Superior temporal gyrus (tissue), 1 donor: ENCODE measurements at regions not wholly inside any gene's neighbourhood (a gene's known extent, or its start where the extent isn't known, plus 50 kb on each side); places are given as distances from the start of the nearest gene placed in this dataset.

Source experiments
- DNase-seq: peaks from one replicate; pipeline ENCODE4 v3.0.0-alpha.2; 2016; ENCODE audit errors: extremely low spot score

DNA sequence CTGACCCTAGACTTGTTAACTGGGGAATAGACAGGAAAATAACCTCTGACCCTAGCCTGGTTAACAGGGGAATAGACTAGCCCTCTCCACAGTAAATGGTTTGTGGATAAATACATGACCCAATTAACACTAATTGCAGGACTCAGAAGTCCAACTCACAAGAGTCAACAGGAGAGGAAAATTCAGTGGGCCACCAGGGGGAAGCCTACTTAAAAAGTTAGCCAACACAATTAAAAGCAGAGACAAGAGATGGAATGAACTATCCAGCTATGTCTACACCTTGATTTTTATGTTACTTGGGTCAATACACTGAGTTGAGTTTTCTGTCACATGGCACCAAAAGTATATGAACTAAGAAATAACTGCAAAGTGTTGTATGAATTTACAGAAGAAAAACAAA is 158.8 kb upstream of the SLC39A10 start:
- no peak for DNase-seq

- no peak for DNase-seq
Measured at GRCh38 chr2:195496991-195497390, 160.0 kb upstream of the SLC39A10 start.

DNA sequence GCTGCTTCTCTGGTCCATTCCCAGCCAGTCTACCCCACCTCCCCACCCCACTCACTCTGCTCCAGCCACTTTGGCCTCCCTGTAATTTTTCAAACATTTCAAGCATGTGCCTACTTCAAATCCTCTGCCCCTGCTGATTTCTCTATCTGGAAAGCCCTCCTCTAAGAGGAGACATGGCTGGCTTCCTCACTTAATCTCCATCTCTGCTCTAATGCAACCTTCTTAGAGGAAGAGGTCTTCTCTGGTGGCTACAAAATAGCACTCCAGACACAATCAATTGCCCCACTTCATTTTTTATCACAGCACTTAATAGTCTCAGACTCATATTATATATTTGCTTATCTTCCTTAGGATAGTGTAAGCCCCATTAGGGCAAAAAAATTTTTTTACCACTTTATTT is 161.1 kb upstream of the SLC39A10 start:
- DNase-seq = no peak

DNA sequence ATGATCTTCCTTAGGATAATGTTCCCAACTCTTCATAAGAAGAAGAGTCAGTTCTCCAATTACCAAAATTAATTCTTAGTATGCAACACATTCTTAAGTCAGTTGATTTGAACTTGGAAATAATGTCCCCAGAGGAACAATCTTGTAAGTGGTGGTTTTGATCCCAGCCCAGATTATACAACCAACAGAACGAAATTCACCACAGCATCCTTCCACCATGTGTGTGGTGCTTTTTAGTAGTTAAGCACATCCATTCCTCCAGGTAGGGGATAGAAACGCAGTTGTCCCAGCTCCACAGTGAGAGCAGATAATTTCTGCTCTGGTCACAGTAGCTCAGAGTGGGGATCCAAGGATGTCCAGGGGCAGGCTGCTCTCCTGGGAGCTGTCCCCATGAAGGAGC is 161.7 kb upstream of the SLC39A10 start:
- DNase-seq = no peak

GRCh38 chr2:195494451-195494850 is 162.6 kb upstream of the SLC39A10 start:
- DNase-seq = no peak

- DNase-seq = no peak
Measured at GRCh38 chr2:195493416-195493815, 163.6 kb upstream of the SLC39A10 start.

DNA sequence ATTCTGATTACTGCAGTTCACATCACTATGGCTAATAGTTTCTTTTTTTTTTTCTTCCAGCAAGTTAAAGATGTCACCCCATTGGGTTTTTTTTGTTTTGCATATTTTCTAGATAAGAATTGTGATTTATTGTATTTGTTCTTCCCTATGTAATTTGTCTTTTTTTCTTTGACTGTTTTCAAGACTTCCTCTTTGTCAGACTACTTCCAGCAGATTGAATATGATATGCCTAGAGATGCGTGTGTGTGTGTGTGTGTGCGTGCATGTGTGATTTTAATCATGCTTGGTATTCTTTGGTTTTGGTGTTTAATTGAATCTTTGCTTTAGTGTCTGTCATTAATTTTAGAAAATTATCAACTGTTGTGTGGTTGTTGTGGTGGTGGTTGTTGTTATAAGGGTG is 166.7 kb upstream of the SLC39A10 start:
- no peak for DNase-seq

DNA sequence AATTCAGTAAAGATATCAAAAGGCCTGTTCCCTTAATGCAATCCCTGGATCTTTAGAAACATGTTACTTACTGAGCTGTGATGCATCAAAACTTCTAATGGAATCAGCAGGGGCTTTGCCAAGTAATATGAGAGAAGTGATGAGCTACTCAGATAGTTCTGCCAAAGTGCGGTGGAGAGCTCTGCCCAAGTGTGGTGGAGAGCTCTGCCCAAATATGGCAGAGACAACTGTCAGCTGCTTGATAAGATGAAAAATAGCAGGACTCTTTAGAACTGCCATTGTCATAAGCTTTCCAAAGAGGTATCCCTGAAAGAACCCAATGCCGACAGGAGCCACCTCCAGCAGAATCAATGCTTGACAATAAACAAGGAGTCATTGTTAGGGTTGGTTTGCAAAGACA is 167.9 kb upstream of the SLC39A10 start:
- no peak for DNase-seq

DNA sequence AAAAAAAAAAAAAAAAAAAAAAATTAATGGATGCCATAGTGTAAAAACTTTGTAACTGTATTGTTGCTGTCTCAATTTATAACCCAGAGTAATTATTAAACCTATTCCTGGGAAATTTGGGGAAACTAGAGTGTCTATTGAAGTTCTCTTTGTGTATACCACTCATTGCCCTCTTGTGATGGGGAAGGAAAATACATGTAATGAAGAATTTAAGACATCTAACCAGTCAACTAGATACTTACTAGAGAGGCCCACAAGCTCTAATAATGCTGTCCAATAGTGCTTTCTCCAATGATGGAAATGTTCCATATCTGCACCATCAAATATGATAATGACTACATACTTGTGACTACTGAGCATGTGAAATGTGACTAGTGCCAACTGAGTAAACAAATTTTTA is 168.5 kb upstream of the SLC39A10 start:
- no peak for DNase-seq

- DNase-seq = no peak
Measured at GRCh38 chr2:195486987-195487644, 169.9 kb upstream of the SLC39A10 start.

DNA sequence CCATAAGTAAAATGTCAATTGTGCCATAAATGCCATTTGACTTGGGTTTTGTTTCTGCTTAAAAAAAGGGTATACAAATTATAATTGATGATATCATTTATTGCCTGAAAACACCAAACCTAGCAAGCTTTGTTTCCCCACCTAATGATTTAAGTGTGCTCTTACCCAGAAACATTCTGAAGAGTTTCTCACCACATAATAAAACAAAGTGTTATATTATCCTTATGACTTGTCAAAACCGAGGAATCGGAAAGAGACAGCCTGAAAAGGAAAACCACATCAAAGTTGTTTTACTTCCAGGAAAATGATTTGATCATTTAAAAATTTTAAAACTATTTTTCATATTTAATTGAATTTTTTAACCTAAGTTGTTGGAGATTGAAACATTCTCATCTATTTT is 170.5 kb upstream of the SLC39A10 start:
- DNase-seq = no peak

DNA sequence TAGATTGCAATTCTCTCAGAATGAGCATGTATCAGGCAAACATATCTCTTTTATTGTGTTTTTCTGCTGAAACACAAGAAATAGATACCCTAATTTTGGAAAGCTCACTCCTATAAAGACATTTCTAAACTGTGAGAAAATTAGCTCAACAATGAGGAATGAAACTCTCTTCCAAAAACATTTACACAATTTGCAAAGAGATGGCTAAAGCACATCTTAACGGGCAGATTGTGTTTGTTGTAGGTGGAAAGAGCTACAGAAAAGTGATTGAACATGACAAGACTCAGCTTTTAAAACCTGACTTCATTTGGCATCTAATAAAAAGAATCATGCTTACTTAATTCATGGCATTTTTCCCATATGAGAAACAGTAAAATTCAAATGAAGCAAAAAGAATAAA is 175.0 kb upstream of the SLC39A10 start:
- DNase-seq = no peak

DNA sequence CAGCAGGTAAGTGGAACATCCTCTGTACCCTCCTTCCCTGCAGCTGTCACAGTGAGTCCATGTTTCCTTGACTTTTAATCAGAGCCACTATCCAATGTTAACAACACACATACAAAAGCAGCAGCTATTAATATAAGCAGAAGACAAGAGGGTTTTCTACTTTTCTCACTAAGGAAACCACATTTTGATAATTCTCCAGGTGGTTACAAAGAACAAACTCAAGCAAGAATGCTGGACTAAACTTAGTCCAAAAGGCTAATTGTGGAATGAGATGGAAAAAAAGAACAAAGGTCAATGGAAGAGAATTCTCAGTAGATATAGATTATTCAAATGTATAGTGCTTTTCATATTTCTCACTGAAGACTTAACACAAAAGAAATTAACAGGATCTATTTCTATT is 176.9 kb upstream of the SLC39A10 start:
- DNase-seq = no peak

- no peak for DNase-seq
Measured at GRCh38 chr2:195479407-195479806, 177.6 kb upstream of the SLC39A10 start.

DNA sequence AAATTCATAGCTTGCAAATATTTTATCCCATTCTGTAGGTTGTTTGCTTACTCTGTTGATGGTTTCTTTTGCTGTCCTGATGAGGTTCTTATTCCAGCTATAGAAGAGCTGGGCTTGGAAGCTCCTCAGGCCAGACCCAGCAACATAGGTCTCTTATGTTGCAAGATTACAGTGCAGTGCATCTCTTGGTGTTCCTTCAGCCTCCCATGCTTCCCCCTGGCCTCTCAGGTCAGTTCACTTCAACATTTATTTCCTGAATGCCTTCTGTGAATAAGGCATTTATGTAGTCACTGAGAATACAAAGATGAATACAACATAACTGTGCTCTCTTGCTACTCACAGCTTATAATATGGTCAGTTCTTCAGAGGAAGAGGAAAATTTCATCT is 179.0 kb upstream of the SLC39A10 start:
- DNase-seq = no peak

DNA sequence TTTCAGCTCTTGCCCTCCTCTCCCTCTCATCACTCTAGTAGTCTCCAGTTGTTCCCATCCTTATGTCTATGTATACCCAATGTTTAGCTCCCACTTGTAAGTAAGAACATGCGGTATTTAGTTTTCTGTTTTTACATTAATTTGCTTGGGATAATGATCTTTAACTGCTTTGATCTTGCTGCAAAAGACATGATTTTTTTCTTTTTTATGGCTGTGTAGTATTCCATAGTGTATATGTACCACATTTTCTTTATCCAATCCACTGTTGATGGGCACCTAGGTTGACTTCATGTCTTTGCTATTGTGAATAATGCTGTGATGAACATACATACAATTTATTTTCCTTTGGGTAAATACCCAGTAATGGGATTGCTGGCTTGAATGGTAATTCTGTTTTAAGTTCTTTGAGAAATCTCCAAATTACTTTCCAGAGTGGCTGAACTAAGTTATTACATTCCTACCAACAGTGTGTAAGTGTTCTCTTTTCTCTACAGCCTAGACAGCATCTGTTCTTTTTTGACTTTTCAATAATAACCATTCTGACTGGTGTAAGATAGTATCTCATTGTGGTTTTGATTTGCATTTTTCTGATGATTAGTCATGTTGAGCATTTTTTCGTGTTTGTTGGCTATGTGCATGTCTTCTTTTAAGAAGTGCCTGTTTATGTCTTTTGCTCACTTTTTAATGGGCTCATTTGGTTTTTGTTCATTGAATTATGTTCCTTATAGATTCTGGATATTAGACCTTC is 179.6 kb upstream of the SLC39A10 start:
- DNase-seq = no peak

GRCh38 chr2:195475336-195475735 is 181.7 kb upstream of the SLC39A10 start:
- no peak for DNase-seq

DNA sequence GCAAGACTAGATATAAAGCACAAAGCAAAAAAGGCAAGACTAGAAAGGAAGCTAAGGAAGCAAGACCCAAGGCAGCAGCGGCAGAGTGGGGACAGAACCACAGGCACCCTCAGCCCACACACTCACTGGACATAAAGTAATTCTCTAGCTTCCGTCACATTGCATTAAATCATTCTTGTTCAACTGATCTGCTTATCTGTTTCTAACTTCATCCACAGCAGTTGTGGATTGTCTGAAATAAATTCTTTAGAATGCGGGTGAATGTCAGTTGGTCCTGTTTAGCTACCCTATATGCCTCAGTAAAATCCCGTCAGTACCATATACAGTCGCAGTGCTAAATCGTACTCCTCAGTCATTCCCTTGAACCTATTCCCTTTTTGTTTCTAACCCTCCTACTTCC is 183.2 kb upstream of the SLC39A10 start:
- no peak for DNase-seq

DNA sequence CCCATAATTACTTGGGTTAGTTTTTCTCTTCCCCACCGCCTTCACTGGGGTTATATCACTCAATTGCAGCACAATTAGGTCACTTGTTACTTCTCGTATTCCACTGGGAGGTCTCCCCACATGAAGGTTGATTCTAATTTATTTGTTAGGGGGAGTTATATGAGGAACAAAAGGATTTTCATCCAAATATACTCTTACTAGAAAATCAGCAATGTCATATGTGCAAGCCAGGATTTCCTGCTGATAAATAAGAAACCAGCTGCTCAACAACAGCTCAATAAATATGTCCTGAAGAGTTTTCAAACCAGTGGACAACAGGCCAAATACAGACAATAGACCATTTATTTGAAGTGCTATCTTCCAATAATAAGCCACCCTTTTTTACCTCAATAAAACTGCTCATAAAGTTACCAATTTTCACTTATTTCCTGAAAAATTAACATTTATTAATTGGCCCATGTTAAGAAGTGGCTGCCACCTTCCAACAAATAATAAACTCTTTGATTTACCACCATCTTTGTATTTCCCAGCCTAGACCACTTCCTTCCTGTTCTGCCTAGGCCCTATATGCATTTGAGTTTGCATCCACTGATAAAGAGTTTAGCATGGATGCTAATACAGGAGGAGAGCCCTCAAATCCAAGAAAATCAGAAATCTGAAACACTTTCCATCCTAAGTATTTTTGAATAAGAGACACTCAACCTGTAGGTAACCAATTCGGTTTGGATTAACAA is 184.4 kb upstream of the SLC39A10 start:
- DNase-seq = no peak

DNA sequence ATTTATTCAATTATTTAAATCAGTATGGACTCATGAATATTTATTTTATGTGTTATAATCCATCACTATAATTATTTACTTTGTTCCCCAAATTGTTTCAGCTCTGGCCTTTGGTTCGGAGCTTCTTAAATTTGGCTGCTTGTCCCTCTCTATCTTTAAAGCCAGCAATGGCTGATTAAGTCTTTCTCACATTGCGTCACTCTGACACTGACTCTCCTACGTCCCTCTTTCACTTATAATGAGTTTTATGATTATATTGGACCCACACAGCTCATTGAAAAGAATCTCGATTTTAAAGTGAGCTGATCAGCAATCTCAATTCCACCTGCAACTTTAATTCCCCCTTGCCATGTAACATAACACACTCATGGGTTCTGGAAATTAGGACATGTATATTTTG is 185.2 kb upstream of the SLC39A10 start:
- no peak for DNase-seq

- DNase-seq = no peak
Measured at GRCh38 chr2:195471163-195471562, 185.9 kb upstream of the SLC39A10 start.

DNA sequence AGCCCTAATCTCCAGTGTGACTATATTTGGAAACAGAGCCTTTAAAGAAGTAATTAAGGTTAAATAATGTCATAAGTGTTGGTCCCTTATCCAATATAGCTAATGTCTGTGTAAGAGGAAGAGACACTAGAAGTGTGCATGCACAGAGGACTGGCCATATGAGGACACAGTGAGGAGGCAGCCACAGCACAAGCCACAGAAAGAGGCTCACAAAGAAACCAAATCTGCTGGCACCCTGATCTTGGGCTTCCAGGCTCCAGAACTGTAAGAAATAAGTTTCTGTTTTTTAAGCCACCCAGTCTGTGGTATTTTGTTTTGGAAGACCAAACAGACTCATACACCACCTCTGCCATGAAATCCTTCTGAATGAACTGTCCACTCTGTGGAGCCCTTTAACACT is 186.4 kb upstream of the SLC39A10 start:
- DNase-seq = no peak

- no peak for DNase-seq
Measured at GRCh38 chr2:195468771-195469170, 188.3 kb upstream of the SLC39A10 start.
